Tibial artery (tissue), 4 donors: ENCODE measurements at regions not wholly inside any gene's neighbourhood (a gene's known extent, or its start where the extent isn't known, plus 50 kb on each side); places are given as distances from the start of the nearest gene placed in this dataset.

Experiments used
- DNase-seq, 2 donors: peaks; one replicate each; pipeline ENCODE4 v3.0.0-alpha.2; 2019
- H3K27ac ChIP-seq, 2 donors: fragments of 200-600 bp; sonication (generic) in 1 of 2; 1 replicate in 1 of 2; 2 replicates in 1 of 2; pipeline ENCODE4 v1.5.1; 2018 to 2019; ENCODE audit warnings: mild to moderate bottlenecking in 1 of 2
- H3K27me3 ChIP-seq, 2 donors: fragments of 200-600 bp; sonication (generic) in 1 of 2; one replicate each; pipeline versions ENCODE4 v1.5.1 to v1.6.0; 2016 to 2019
- H3K36me3 ChIP-seq, 3 donors: fragments of 200-600 bp; sonication (generic) in 2 of 3; one replicate each; pipeline ENCODE4 v1.5.1; 2016 to 2019; ENCODE audit warnings: mild to moderate bottlenecking in 2 of 3
- H3K4me1 ChIP-seq, 4 donors: fragments of 200-600 bp; sonication (generic) in 2 of 4; 1 replicate in 3 of 4; 2 replicates in 1 of 4; pipeline ENCODE4 v1.5.1; 2016 to 2019
- H3K4me3 ChIP-seq, 2 donors: fragments of 200-600 bp; sonication (generic) in 1 of 2; 1 replicate in 1 of 2; 2 replicates in 1 of 2; pipeline ENCODE4 v1.5.1; 2018 to 2019; ENCODE audit warnings: mild to moderate bottlenecking in 2 of 2
- H3K9me3 ChIP-seq, 3 donors: fragments of 200-600 bp; sonication (generic) in 1 of 3; one replicate each; pipeline ENCODE4 v1.5.1; 2016 to 2019
- CTCF ChIP-seq, 2 experiments: fragments of 200-600 bp in 1 of 2; fragments of 450-650 bp in 1 of 2; IDR thresholded peaks; one replicate each; pipeline ENCODE4 v1.5.1; 2017 to 2019; ENCODE audit warnings: antibody characterized with exemption in 2 of 2, mild to moderate bottlenecking in 1 of 2, moderate library complexity in 1 of 2
- intact Hi-C: fragments of 100-400 bp; cut with DNase I; formaldehyde crosslinking; loops from one replicate; pipeline ENCODE4 v1.15.0; 2023; ENCODE audit warnings: low total_unique reads

DNA sequence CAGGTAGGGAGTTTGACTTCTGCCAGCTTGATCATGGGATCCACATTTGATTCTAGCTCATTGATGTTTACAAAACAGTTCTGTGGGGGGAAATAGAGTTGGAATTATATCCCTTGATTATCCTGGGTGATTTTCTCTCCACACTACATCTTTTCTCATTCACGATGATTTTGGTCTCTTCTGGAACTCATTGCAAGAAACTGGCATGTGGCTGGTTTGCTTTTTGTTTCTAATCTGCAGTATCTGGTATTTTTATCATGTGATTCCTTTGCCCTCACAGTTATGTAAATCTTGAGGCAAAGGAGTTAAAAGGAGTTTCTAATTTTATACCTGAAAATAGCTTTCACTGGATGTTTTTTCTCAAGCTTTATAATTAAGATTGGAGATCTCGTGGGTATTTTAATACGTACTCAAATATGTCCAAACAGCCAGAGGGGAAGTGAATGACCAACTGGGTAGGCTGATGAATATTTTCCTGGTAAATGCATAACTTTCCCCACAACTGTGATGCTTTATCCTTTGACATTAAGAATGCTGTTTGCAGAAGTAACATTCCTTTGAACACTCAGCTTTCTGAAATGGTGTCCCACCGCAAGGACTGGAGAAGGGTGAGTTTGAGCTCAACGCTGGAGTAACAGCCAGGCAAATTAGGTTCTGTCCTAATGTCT, 502.9 kb upstream of the ZEB2 start:
- Histone ChIP-seq H3K36me3 (no peaks in the 10 kb centered on the region), H3K27ac (peak overlapping the region; percentile 60 to 74), H3K4me1 (peaks cover 0 to 30% (median 13%) of the 10 kb centered on the region in 4 donors), H3K27me3 (no peaks in the 10 kb centered on the region), H3K4me3 (peak overlapping the region; percentile 28 to 31), H3K9me3 (no peaks in the 10 kb centered on the region)
- intact Hi-C loops = loop anchor here (10.0 kb wide), 1 partner anchor 498 kb away; the partner anchor contains the start of gene ZEB2
- no peak for DNase-seq
- TF ChIP-seq CTCF (IDR thresholded peaks at IDR 0.05) = no peak

DNA sequence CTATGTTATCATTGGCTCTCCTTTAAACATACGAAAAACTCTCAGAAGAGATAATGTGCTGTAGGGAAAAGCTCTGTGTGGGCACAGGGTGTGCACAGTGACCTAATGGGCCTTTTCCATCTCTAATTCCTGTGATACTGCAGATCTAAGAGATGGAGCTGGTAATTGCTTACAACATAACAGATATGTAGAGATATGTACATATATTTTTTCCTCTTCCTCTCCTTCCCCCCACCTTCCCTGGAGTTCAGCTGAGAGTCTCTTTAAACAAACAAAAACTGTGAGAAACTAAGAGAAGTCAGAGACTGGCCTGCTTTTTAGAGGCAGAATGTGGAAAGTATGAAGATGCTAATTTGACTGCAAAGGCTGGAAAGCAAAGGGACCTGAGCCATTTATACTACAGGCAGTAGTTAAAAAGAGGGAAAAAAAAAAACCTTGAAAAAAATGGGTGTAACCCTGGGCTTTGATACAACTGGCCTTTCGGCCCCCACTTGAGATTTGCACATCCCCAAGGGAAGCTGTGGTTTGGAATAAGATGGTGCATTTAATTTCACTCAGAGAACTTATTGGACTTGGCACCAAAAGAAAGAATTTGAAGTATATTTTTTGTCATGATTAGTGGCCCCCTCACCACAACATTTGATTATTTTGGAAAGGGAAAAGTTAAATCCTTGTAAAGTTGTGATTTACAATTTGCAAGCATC, 502.2 kb upstream of the ZEB2 start:
- Histone ChIP-seq H3K4me1 (peaks cover 0 to 23% (median 13%) of the 10 kb centered on the region in 4 donors), H3K36me3 (no peaks in the 10 kb centered on the region), H3K4me3 (peak overlapping the region; percentile 28 to 31), H3K27ac (peak overlapping the region; percentile 60 to 74), H3K9me3 (no peaks in the 10 kb centered on the region), H3K27me3 (no peaks in the 10 kb centered on the region)
- no peak for TF ChIP-seq CTCF (IDR thresholded peaks at IDR 0.05)
- intact Hi-C loops = loop anchor here (10.0 kb wide), 1 partner anchor 497 kb away; the partner anchor contains the start of gene ZEB2
- no peak for DNase-seq

GRCh38 chr2:145020694-145021093, 500.8 kb upstream of the ZEB2 start:
- intact Hi-C loops = loop anchor here (10.0 kb wide), 1 partner anchor 496 kb away; the partner anchor contains the start of gene ZEB2

DNA sequence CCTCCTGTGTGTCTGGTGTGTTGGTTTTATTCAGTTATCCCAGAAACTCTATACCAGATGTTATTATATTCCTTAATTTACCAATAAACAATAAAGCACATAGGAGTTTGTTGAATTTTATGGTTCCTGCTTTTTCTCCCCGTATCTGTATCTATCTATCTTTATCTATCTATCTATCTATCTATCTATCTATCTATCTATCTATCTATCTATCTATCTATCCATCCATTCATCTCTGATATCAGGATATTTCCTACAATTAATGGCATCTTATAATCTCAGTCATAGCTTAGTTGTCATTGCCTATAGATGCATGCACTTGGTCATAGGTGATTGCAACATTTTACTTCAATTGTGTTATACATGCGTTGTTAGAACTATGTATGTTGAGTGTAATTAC, 500.2 kb upstream of the ZEB2 start:
- no peak for DNase-seq
- TF ChIP-seq CTCF (IDR thresholded peaks at IDR 0.05) = no peak
- H3K27me3 ChIP-seq = no peaks in the 10 kb centered on the region
- H3K27ac ChIP-seq = no peak overlapping the region
- intact Hi-C loops = loop anchor here (10.0 kb wide), 1 partner anchor 495 kb away; the partner anchor contains the start of gene ZEB2
- peaks cover 0 to 34% (median 13%) of the 10 kb centered on the region in 4 donors for H3K4me1 ChIP-seq
- H3K4me3 ChIP-seq = no peak overlapping the region
- no peaks in the 10 kb centered on the region for H3K36me3 ChIP-seq
- no peaks in the 10 kb centered on the region for H3K9me3 ChIP-seq

More at GRCh38 chr2:145020694-145021093, 500.8 kb upstream of the ZEB2 start:
- Histone ChIP-seq H3K4me1 (peaks cover 0 to 29% (median 13%) of the 10 kb centered on the region in 4 donors), H3K4me3 (no peak overlapping the region), H3K27me3 (no peaks in the 10 kb centered on the region), H3K27ac (no peak overlapping the region), H3K36me3 (no peaks in the 10 kb centered on the region), H3K9me3 (no peaks in the 10 kb centered on the region)
- TF ChIP-seq CTCF (IDR thresholded peaks at IDR 0.05) = no peak
- DNase-seq = no peak

GRCh38 chr2:145018502-145018901, 498.6 kb upstream of the ZEB2 start:
- Histone ChIP-seq H3K27ac (no peak overlapping the region), H3K4me1 (peaks cover 0 to 32% (median 13%) of the 10 kb centered on the region in 4 donors), H3K27me3 (no peaks in the 10 kb centered on the region), H3K36me3 (no peaks in the 10 kb centered on the region), H3K4me3 (no peak overlapping the region), H3K9me3 (no peaks in the 10 kb centered on the region)
- intact Hi-C loops = no loop called here
- no peak for DNase-seq
- no peak for TF ChIP-seq CTCF (IDR thresholded peaks at IDR 0.05)
